HFF-Myc (cell line): ENCODE measurements at regions not wholly inside any gene's neighbourhood (a gene's known extent, or its start where the extent isn't known, plus 50 kb on each side); places are given as distances from the start of the nearest gene placed in this dataset.

Experiments used
- DNase-seq: peaks from one replicate; pipeline ENCODE4 v3.0.0-alpha.2; 2011; ENCODE audit warnings: low read depth; ENCODE audit errors: extremely low read depth
- H3K4me3 ChIP-seq: replicated peaks from 2 replicates; pipeline ENCODE4 v1.5.1; 2011; ENCODE audit warnings: low read depth, mild to moderate bottlenecking, control low read depth, low read length
- CTCF ChIP-seq: IDR thresholded peaks from 2 replicates; pipeline ENCODE4 v1.5.1; 2012; ENCODE audit warnings: mild to moderate bottlenecking, low read depth, low read length, control low read depth; ENCODE audit errors: missing control alignments

GRCh38 chr3:193851941-193852674, 259.1 kb downstream of the OPA1 start:
- DNase-seq, result no peak
- H3K4me3 ChIP-seq, result no peak overlapping the region
- no peak for TF ChIP-seq CTCF

GRCh38 chr3:193852901-193853300, 259.9 kb downstream of the OPA1 start:
- TF ChIP-seq CTCF, result no peak
- no peak for DNase-seq
- no peak overlapping the region for H3K4me3 ChIP-seq

- TF ChIP-seq CTCF, result no peak
These were observed 260.7 kb downstream of the OPA1 start for GRCh38 chr3:193853511-193854219.

GRCh38 chr3:193857996-193858395, 265.0 kb downstream of the OPA1 start:
- DNase-seq, result peak; percentile 27
- no peak for TF ChIP-seq CTCF
- no peak overlapping the region for H3K4me3 ChIP-seq

More at GRCh38 chr3:193853511-193854219, 260.7 kb downstream of the OPA1 start:
- DNase-seq, result no peak
- H3K4me3 ChIP-seq, result no peak overlapping the region

- DNase-seq, result no peak
- TF ChIP-seq CTCF, result no peak
- H3K4me3 ChIP-seq, result no peak overlapping the region
These were observed 266.2 kb downstream of the OPA1 start for GRCh38 chr3:193859195-193859594.

GRCh38 chr3:193861012-193861411, 268.0 kb downstream of the OPA1 start:
- DNase-seq, result no peak
- TF ChIP-seq CTCF, result no peak
- no peak overlapping the region for H3K4me3 ChIP-seq
